GM18873 (cell line): ENCODE measurements at regions not wholly inside any gene's neighbourhood (a gene's known extent, or its start where the extent isn't known, plus 50 kb on each side); places are given as distances from the start of the nearest gene placed in this dataset.

Experiments used
- ATAC-seq: cut with Tn5 transposase; IDR thresholded peaks from one replicate; pipeline ENCODE4 v1.9.1; 2021; ENCODE audit warnings: mild to moderate bottlenecking, moderate library complexity, moderate number of reproducible peaks; ENCODE audit not compliant: unreplicated experiment, low FRiP score

- no peak for ATAC-seq
Observed at GRCh38 chr3:174398761-174399160, 460.4 kb upstream of the NAALADL2 start.

- ATAC-seq: no peak
Observed at GRCh38 chr3:174403831-174404230, 455.3 kb upstream of the NAALADL2 start.

GRCh38 chr3:174408310-174408709 lies 450.8 kb upstream of the NAALADL2 start:
- ATAC-seq: no peak

- ATAC-seq: no peak
Observed at GRCh38 chr3:174409086-174409743, 449.9 kb upstream of the NAALADL2 start.

GRCh38 chr3:174413062-174413912 lies 445.8 kb upstream of the NAALADL2 start:
- ATAC-seq: no peak

GRCh38 chr3:174414902-174415301 lies 444.2 kb upstream of the NAALADL2 start:
- no peak for ATAC-seq

GRCh38 chr3:174417573-174417972 lies 441.6 kb upstream of the NAALADL2 start:
- ATAC-seq: no peak

GRCh38 chr3:174419216-174419615 lies 439.9 kb upstream of the NAALADL2 start:
- no peak for ATAC-seq

GRCh38 chr3:174423936-174424335 lies 435.2 kb upstream of the NAALADL2 start:
- ATAC-seq: no peak

GRCh38 chr3:174424656-174425055 lies 434.5 kb upstream of the NAALADL2 start:
- ATAC-seq: no peak

GRCh38 chr3:174425422-174425821 lies 433.7 kb upstream of the NAALADL2 start:
- no peak for ATAC-seq

- no peak for ATAC-seq
Observed at GRCh38 chr3:174430986-174431385, 428.1 kb upstream of the NAALADL2 start.

GRCh38 chr3:174431717-174432116 lies 427.4 kb upstream of the NAALADL2 start:
- no peak for ATAC-seq

GRCh38 chr3:174436367-174436766 lies 422.8 kb upstream of the NAALADL2 start:
- ATAC-seq: no peak

GRCh38 chr3:174438501-174439145 lies 420.5 kb upstream of the NAALADL2 start:
- no peak for ATAC-seq

GRCh38 chr3:174439331-174440252 lies 419.5 kb upstream of the NAALADL2 start:
- ATAC-seq: no peak

GRCh38 chr3:174440253-174440701 lies 418.9 kb upstream of the NAALADL2 start:
- ATAC-seq: no peak

GRCh38 chr3:174440741-174441587 lies 418.2 kb upstream of the NAALADL2 start:
- peak; percentile 57 for ATAC-seq

- ATAC-seq: peak; percentile 2
Observed at GRCh38 chr3:174441588-174442301, 417.4 kb upstream of the NAALADL2 start.
